ENCODE measurements at regions not wholly inside any gene's neighbourhood (a gene's known extent, or its start where the extent isn't known, plus 50 kb on each side); places are given as distances from the start of the nearest gene placed in this dataset.

DNA sequence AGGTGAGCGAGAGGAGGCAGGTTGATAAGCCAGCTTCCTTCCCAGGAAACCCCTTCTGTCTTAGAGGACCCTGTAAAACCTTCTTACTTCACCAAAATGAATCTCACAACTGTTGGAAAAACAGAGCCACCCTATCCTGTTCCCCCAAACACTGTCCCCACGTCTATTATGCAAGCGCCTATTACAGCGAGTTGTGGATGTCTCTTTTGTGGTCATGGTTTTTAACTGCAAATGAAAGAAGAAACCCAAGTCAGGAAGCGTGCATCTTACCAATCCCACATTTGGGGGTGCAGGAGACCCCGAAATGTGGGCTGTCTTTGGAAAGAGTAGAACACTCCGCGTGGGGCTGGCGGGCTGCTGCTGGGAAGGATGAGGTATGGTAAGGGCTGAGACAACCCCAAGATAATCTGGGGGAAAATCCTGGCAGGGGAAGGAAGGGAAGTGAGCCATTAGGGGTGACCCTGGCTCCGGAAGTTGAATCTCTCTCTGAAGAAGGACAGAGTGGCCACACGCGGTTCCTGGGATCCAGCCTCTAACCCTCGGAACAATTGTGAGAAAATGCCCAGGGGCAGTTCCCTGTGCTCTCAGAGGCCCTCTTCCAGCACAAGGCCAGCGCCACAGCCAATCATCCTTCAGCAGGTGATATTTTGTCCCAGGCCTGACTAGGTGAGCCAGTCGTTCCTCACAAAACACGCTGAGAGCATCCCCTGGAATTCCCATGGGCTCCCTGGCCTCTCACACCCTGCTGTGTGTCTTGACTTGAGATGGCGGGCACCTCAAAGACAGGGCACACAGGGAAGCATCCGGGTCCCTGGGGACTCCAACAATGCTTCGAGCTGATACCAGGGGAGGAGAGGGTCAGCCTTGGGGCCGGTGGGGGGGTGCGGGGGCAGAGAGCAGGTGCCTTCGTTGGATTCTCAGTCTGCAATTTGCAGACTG, 168.5 kb upstream of the IRF2BP2 start:
- no peak for DNase-seq (ENCODE audit: low read depth)
- TF ChIP-seq CTCF (conservative IDR thresholded peaks at IDR 0.05; ENCODE audit: low read depth, low read length) = no peak
- no peak overlapping the region for H3K4me3 ChIP-seq (ENCODE audit: low read length)

- no peak overlapping the region for H3K4me3 ChIP-seq (ENCODE audit: low read length)
- no peak for DNase-seq (ENCODE audit: low read depth)
- no peak for TF ChIP-seq CTCF (conservative IDR thresholded peaks at IDR 0.05; ENCODE audit: low read depth, low read length)
Observed at GRCh38 chr1:234777856-234778220, 167.9 kb upstream of the IRF2BP2 start.

GRCh38 chr1:234776876-234777855, 167.2 kb upstream of the IRF2BP2 start:
- H3K4me3 ChIP-seq (ENCODE audit: low read length) = no peak overlapping the region
- no peak for TF ChIP-seq CTCF (conservative IDR thresholded peaks at IDR 0.05; ENCODE audit: low read depth, low read length)
- DNase-seq (ENCODE audit: low read depth) = no peak

- no peak for DNase-seq (ENCODE audit: low read depth)
- H3K4me3 ChIP-seq (ENCODE audit: low read length) = no peak overlapping the region
- TF ChIP-seq CTCF (conservative IDR thresholded peaks at IDR 0.05; ENCODE audit: low read depth, low read length) = no peak
Observed at GRCh38 chr1:234776256-234776875, 166.4 kb upstream of the IRF2BP2 start.

GRCh38 chr1:234775477-234776246, 165.7 kb upstream of the IRF2BP2 start:
- no peak for DNase-seq (ENCODE audit: low read depth)
- no peak for TF ChIP-seq CTCF (conservative IDR thresholded peaks at IDR 0.05; ENCODE audit: low read depth, low read length)
- H3K4me3 ChIP-seq (ENCODE audit: low read length) = no peak overlapping the region

GRCh38 chr1:234774971-234775370, 165.0 kb upstream of the IRF2BP2 start:
- no peak for TF ChIP-seq CTCF (conservative IDR thresholded peaks at IDR 0.05; ENCODE audit: low read depth, low read length)
- DNase-seq (ENCODE audit: low read depth) = no peak
- no peak overlapping the region for H3K4me3 ChIP-seq (ENCODE audit: low read length)

Data from retinal pigment epithelial cell (primary cell).